Esophagus squamous epithelium (tissue), 4 donors: ENCODE measurements at regions not wholly inside any gene's neighbourhood (a gene's known extent, or its start where the extent isn't known, plus 50 kb on each side); places are given as distances from the start of the nearest gene placed in this dataset.

ENCODE experiments used
- POLR2A ChIP-seq, 4 donors: fragments of 450-650 bp; IDR thresholded peaks; one replicate each; pipeline ENCODE4 v1.6.1; 2017; ENCODE audit warnings: antibody characterized with exemption in 4 of 4, mild to moderate bottlenecking in 4 of 4, moderate library complexity in 3 of 4
- TF ChIP-seq, protein P1 (sequence below), 6 experiments: fragments of 450-650 bp in 4 of 6; fragments of 200-600 bp in 2 of 6; sonication (generic) in 2 of 6; IDR thresholded peaks; one replicate each; pipeline ENCODE4 v1.5.1; 2016 to 2019; ENCODE audit warnings: antibody characterized with exemption in 6 of 6, mild to moderate bottlenecking in 4 of 6, moderate library complexity in 4 of 6

DNA sequence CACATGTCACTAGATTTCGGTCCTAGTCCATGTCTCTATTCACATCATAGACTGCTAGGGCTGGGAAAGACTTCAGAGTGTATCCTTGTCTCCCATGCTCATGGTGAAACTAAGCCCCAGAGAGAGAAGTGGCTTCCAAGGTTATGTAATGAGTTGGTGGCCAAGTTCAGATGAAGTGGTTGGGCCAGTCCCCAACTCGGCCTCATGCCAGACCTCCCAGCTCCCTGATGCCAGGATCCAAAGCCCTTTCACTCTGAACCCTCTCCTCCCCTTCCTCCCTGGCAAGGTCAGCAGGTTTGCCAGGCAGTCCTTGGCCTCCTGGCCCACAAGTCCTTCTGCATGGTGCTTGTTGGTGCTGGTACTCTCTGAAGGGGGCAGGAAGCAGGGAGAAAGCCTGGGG lies 189.7 kb downstream of the AXIN2 start:
- TF ChIP-seq, protein P1, sequence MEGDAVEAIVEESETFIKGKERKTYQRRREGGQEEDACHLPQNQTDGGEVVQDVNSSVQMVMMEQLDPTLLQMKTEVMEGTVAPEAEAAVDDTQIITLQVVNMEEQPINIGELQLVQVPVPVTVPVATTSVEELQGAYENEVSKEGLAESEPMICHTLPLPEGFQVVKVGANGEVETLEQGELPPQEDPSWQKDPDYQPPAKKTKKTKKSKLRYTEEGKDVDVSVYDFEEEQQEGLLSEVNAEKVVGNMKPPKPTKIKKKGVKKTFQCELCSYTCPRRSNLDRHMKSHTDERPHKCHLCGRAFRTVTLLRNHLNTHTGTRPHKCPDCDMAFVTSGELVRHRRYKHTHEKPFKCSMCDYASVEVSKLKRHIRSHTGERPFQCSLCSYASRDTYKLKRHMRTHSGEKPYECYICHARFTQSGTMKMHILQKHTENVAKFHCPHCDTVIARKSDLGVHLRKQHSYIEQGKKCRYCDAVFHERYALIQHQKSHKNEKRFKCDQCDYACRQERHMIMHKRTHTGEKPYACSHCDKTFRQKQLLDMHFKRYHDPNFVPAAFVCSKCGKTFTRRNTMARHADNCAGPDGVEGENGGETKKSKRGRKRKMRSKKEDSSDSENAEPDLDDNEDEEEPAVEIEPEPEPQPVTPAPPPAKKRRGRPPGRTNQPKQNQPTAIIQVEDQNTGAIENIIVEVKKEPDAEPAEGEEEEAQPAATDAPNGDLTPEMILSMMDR (IDR thresholded peaks at IDR 0.05) = no peak
- no peak for TF ChIP-seq POLR2A (IDR thresholded peaks at IDR 0.05)
